ENCODE measurements at regions not wholly inside any gene's neighbourhood (a gene's known extent, or its start where the extent isn't known, plus 50 kb on each side); places are given as distances from the start of the nearest gene placed in this dataset.

GRCh38 chr1:218828125-218828650 is 345.5 kb upstream of the LYPLAL1 start:
- no peak for TF ChIP-seq CTCF (IDR thresholded peaks at IDR 0.05)
- Mint-ChIP-seq H3K27ac (no peak overlapping the region), H3K36me3 (ENCODE audit: low read depth) (no peaks in the 10 kb centered on the region), H3K9me3 (peaks cover 7% of the 10 kb centered on the region), H3K27me3 (ENCODE audit: low read depth, poor library complexity) (peaks cover 4% of the 10 kb centered on the region), H3K4me1 (no peaks in the 10 kb centered on the region), H3K4me3 (no peak overlapping the region)
- DNase-seq, result no peak

GRCh38 chr1:218829097-218829496 is 344.6 kb upstream of the LYPLAL1 start:
- no peak for TF ChIP-seq CTCF (IDR thresholded peaks at IDR 0.05)
- H3K4me3 Mint-ChIP-seq, result no peak overlapping the region
- no peaks in the 10 kb centered on the region for H3K36me3 Mint-ChIP-seq (ENCODE audit: low read depth)
- no peak overlapping the region for H3K27ac Mint-ChIP-seq
- H3K27me3 Mint-ChIP-seq (ENCODE audit: low read depth, poor library complexity), result peaks cover 4% of the 10 kb centered on the region
- H3K9me3 Mint-ChIP-seq, result peaks cover 7% of the 10 kb centered on the region
- no peaks in the 10 kb centered on the region for H3K4me1 Mint-ChIP-seq
- DNase-seq, result no peak

- no peak for DNase-seq
- no peaks in the 10 kb centered on the region for H3K36me3 Mint-ChIP-seq (ENCODE audit: low read depth)
- TF ChIP-seq CTCF (IDR thresholded peaks at IDR 0.05), result no peak
- no peaks in the 10 kb centered on the region for H3K27me3 Mint-ChIP-seq (ENCODE audit: low read depth, poor library complexity)
- no peaks in the 10 kb centered on the region for H3K9me3 Mint-ChIP-seq
- H3K27ac Mint-ChIP-seq, result no peak overlapping the region
- H3K4me3 Mint-ChIP-seq, result no peak overlapping the region
- no peaks in the 10 kb centered on the region for H3K4me1 Mint-ChIP-seq
Measured at GRCh38 chr1:218835609-218836008, 338.1 kb upstream of the LYPLAL1 start.

GRCh38 chr1:218836264-218836663 is 337.4 kb upstream of the LYPLAL1 start:
- H3K4me1 Mint-ChIP-seq, result no peaks in the 10 kb centered on the region
- H3K4me3 Mint-ChIP-seq, result no peak overlapping the region
- no peaks in the 10 kb centered on the region for H3K27me3 Mint-ChIP-seq (ENCODE audit: low read depth, poor library complexity)
- peaks cover 4% of the 10 kb centered on the region for H3K9me3 Mint-ChIP-seq
- H3K27ac Mint-ChIP-seq, result no peak overlapping the region
- DNase-seq, result no peak
- peaks cover 5% of the 10 kb centered on the region for H3K36me3 Mint-ChIP-seq (ENCODE audit: low read depth)
- no peak for TF ChIP-seq CTCF (IDR thresholded peaks at IDR 0.05)

GRCh38 chr1:218837051-218837450 is 336.6 kb upstream of the LYPLAL1 start:
- Mint-ChIP-seq H3K27ac (no peak overlapping the region), H3K4me1 (no peaks in the 10 kb centered on the region), H3K9me3 (peaks cover 9% of the 10 kb centered on the region), H3K36me3 (ENCODE audit: low read depth) (peaks cover 5% of the 10 kb centered on the region), H3K4me3 (no peak overlapping the region), H3K27me3 (ENCODE audit: low read depth, poor library complexity) (no peaks in the 10 kb centered on the region)
- no peak for DNase-seq
- no peak for TF ChIP-seq CTCF (IDR thresholded peaks at IDR 0.05)

GRCh38 chr1:218845589-218845988 is 328.1 kb upstream of the LYPLAL1 start:
- Mint-ChIP-seq H3K27me3 (ENCODE audit: low read depth, poor library complexity) (peaks cover 9% of the 10 kb centered on the region), H3K4me1 (peaks cover 4% of the 10 kb centered on the region)
- no peak for TF ChIP-seq CTCF (IDR thresholded peaks at IDR 0.05)

More at GRCh38 chr1:218845589-218845988, 328.1 kb upstream of the LYPLAL1 start:
- peaks cover 13% of the 10 kb centered on the region for H3K9me3 Mint-ChIP-seq
- DNase-seq, result no peak
- H3K27ac Mint-ChIP-seq, result no peak overlapping the region
- peaks cover 5% of the 10 kb centered on the region for H3K36me3 Mint-ChIP-seq (ENCODE audit: low read depth)
- H3K4me3 Mint-ChIP-seq, result no peak overlapping the region
